ENCODE measurements at regions not wholly inside any gene's neighbourhood (a gene's known extent, or its start where the extent isn't known, plus 50 kb on each side); places are given as distances from the start of the nearest gene placed in this dataset.

DNA sequence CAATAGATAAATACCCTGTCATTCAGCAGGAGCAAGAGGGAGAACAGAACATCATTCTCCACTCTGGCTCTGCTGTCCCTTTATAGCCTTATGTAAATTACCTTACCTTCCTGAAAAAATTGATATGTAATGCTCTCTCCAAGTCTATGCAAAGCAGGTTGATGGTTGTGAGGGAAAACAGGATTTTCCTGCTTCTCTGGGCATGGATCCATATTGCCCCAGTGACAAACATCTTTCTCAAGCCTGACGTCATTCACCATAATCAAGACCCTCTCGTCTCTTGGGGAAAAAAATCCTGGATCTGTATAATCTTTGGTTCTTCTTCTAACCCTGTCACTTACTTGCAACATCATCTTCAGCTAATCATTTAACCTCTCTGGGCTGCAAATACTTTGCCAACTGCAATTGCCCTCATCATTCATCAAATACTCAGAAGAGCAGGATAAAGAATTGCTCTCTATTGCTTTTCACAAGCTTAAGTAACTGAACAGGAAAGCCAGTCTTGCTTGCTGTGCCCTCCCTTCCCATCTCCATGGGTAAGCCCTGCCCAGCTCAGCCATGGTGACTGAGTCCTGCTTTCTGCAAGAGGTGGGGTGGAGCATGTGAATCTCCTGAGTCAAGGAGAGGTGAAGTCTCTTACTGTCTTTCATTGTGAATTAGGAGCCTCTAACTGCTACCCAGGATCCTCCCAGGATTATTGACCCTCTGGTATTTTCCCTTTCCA, 123.7 kb upstream of the KLF7 start:
- DNase-seq (ENCODE audit: low read depth): no peak

GRCh38 chr2:207290833-207291624, 125.3 kb upstream of the KLF7 start:
- no peak for DNase-seq (ENCODE audit: low read depth)

- DNase-seq (ENCODE audit: low read depth): no peak
These were observed 126.0 kb upstream of the KLF7 start for GRCh38 chr2:207291625-207292252.

GRCh38 chr2:207296265-207296948, 130.7 kb upstream of the KLF7 start:
- DNase-seq (ENCODE audit: low read depth): no peak

GRCh38 chr2:207300817-207301216, 135.1 kb upstream of the KLF7 start:
- DNase-seq (ENCODE audit: low read depth): no peak

- DNase-seq (ENCODE audit: low read depth): no peak
These were observed 139.0 kb upstream of the KLF7 start for GRCh38 chr2:207304761-207305160.

- no peak for DNase-seq (ENCODE audit: low read depth)
These were observed 142.9 kb upstream of the KLF7 start for GRCh38 chr2:207308519-207309224.

GRCh38 chr2:207311316-207312005, 145.7 kb upstream of the KLF7 start:
- peak; percentile 97 for DNase-seq (ENCODE audit: low read depth)

GRCh38 chr2:207312006-207312356, 146.2 kb upstream of the KLF7 start:
- DNase-seq (ENCODE audit: low read depth): no peak

DNA sequence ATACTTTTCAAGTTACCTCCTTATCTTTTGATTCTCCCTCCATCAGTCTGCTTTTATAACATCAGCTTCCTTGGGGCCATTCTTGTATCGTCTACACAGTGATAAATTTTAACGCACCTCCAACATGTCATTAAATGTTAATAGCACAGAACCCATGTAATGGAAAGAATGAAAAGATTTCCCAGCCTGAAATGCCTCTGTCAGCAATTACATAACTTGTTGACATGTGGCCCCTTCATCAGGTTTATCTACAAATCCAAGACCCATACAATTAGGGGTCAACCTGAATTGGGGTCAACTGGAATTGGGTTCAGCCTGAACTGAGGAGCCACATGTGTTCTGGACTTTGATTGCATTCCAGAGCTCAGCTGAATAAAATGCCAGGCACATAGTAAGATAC, 148.2 kb upstream of the KLF7 start:
- no peak for DNase-seq (ENCODE audit: low read depth)

DNA sequence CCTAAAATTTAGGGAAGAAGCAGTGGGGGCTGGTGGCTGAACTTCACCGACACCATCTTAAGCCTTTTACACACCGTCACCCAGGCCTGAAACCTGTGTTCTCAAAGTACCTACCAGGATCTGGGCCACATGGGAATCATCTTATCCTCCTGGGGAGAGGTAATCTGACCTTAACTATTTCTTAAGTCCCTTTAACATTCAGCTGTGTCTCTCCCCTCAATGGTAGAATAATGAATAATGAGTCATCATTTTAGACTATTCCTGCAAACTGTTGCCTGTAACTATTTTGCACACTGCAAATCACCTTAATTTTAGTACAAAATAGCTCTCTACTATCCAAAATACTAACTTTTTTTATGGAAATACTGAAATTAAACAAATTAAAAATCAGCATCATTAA, 149.4 kb upstream of the KLF7 start:
- no peak for DNase-seq (ENCODE audit: low read depth)

- no peak for DNase-seq (ENCODE audit: low read depth)
These were observed 150.7 kb upstream of the KLF7 start for GRCh38 chr2:207316484-207316883.

GRCh38 chr2:207316906-207317305, 151.2 kb upstream of the KLF7 start:
- DNase-seq (ENCODE audit: low read depth): no peak

DNA sequence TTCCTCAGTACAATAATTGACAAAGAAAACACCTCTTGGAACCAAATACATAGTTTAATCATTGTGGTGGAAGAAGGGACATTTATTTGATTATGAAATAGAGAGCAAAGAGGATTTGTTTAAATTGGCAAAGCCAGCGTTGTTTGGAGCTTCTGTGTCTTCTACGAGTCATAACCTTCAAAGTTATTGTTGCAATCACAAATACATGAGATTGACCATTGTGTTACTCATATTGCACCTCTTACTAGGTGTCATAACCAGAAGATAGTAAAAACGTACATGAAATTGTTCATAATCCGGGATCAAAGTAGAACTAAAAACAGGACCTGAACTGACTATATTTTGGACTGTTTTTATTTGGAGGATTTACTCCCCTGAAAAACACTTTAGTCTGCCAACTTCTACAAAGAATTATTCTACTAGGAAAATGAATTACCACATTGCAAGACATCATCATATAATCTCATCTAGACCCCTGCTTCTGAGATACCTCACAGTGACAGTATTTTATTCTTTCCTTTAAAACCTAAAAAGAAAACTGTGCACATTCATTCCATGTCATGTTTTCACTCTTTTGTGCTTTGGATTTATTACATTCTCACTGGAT, 151.7 kb upstream of the KLF7 start:
- DNase-seq (ENCODE audit: low read depth): no peak

DNA sequence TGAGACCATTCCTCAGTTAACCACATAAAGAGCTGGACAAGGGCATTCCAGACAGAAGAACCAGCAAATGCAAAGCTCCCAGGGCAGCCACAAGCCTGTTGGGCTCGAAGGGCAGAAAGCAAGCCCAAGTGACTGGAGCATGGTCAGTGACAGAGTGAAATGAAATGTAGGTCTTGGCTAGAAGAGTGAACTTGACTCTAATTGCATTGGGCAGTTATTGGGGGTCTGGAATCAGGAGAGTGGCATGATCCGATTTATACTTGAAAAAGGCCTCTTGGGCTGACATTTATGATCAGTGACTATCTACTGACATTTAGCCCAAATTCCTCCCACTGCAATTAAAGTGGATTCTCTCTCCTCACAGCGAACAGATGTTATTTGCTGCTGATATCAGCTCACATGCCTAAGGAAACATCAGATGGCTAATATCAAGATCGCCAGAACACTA, 152.5 kb upstream of the KLF7 start:
- DNase-seq (ENCODE audit: low read depth): no peak

GRCh38 chr2:207319316-207319715, 153.6 kb upstream of the KLF7 start:
- DNase-seq (ENCODE audit: low read depth): no peak

DNA sequence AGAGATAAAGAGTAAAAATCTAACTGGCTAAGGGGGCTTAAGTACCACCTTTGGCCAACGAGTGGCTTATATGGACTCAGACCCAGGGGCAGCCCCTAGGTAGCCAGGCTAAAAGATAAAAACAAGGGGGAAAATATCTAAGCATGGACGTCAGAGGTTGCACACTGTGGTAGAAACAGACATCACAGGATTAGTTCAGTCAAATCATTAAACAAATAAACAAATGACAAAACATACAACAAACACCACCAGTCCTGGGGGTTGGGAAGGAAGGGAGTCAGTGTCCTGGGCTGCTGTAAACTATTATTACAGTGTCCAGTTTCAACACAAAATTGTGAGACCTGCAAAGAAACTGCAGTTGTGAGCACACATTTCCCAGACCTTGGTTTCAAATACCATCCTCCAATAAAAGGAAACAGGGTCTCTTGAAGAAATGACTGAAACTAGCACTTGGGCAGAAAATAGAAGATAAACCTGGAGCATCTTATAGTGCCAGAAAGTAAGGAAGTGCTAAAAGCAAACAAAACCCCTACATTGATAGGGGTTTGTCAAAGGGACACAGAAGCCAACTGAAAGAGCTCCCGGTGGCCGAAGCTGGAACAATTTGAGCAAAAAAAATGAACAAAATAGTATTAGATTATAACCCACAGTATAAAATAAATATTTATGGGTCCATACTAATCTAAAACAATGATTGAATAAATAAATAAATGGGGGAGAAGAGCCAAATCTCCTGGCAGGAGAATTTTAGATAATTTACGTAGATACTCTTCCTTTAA, 154.8 kb upstream of the KLF7 start:
- DNase-seq (ENCODE audit: low read depth): no peak

DNA sequence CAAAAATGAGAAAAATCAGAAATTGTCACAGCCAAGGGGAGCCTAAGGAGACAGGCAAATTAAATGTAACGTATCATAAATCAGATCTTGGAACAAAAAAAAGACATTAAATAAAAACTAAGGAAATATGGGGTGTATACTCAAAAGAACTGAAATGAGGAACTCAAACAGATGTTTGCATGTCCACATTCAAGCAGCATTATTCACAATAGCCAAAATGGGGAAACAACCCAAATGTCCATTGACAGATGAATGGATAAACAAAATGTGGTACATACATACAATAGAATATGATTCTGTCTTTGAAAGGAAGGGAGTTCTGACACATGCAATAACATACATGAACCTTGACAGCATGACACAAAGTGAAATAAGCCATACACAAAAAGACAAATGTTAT, 155.8 kb upstream of the KLF7 start:
- no peak for DNase-seq (ENCODE audit: low read depth)

GRCh38 chr2:207324001-207324400, 158.3 kb upstream of the KLF7 start:
- no peak for DNase-seq (ENCODE audit: low read depth)

DNA sequence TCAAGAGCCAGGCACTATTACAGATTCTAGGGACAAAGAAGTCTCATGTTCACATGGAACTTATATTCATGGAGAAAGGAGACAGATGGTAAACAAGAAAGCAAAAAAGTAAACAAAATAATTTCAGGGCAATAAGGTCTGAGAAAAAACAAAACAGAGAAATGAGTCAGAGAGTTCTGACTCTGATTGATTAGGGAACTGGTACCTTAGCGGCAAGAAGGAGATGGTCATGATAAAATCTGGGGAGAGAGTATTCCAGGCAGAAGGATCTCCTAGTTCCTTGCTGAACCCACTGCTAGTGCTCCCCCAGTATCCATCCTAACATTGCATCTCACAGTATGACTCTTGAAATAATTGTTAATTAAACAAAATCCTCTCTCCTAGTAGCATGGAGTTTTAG, 161.8 kb upstream of the KLF7 start:
- DNase-seq (ENCODE audit: low read depth): no peak
